ENCODE measurements at regions not wholly inside any gene's neighbourhood (a gene's known extent, or its start where the extent isn't known, plus 50 kb on each side); places are given as distances from the start of the nearest gene placed in this dataset.

GRCh38 chr14:43900173-43900655 lies 606.9 kb downstream of the FSCB start (continued):
- TF ChIP-seq STAG1 (CRISPR knock-in tag; IDR thresholded peaks at IDR 0.05) (no peak; the same call in 1 of the 2 replicates), TOE1 (CRISPR knock-in tag; IDR thresholded peaks at IDR 0.05) (no peak), LCORL (IDR thresholded peaks at IDR 0.05) (0 out of 2 replicates have a peak, but pooled peaks have one; percentile 14), LCORL (CRISPR knock-in tag; IDR thresholded peaks at IDR 0.05) (no peak), RCOR2 (CRISPR knock-in tag; IDR thresholded peaks at IDR 0.05) (0 out of 2 replicates have a peak, but pooled peaks have one; percentile 35), ETV5 (CRISPR knock-in tag; IDR thresholded peaks at IDR 0.05; ENCODE audit: borderline replicate concordance) (peak; percentile 57; the same call in 1 of the 2 replicates), FOXJ3 (CRISPR knock-in tag; IDR thresholded peaks at IDR 0.05; ENCODE audit: borderline replicate concordance) (peak; percentile 77; the same call in 1 of the 2 replicates), NCOA2 (CRISPR knock-in tag; IDR thresholded peaks at IDR 0.05) (peak; percentile 69), SALL1 (CRISPR knock-in tag; IDR thresholded peaks at IDR 0.05) (peak; percentile 45; the same call in 1 of the 2 replicates), NFE2 (CRISPR knock-in tag; IDR thresholded peaks at IDR 0.05) (0 out of 2 replicates have a peak, but pooled peaks have one; percentile 39), FOXA3 (CRISPR knock-in tag; IDR thresholded peaks at IDR 0.05) (peak; percentile 56; the same call in 1 of the 2 replicates), ZBTB20 (CRISPR knock-in tag; IDR thresholded peaks at IDR 0.05; ENCODE audit: borderline replicate concordance, low read depth) (peak; percentile 21; the same call in 1 of the 2 replicates), RBFOX2 (IDR thresholded peaks at IDR 0.05; ENCODE audit: low read depth, low read length) (peak; percentile 49), ZNF891 (CRISPR knock-in tag; IDR thresholded peaks at IDR 0.05) (no peak), ZNF136 (CRISPR knock-in tag; IDR thresholded peaks at IDR 0.05; ENCODE audit: low read depth) (no peak), ZNF775 (CRISPR knock-in tag; IDR thresholded peaks at IDR 0.05; ENCODE audit: borderline replicate concordance) (no peak), ZNF563 (CRISPR knock-in tag; IDR thresholded peaks at IDR 0.05) (no peak), ZNF274 (CRISPR knock-in tag; IDR thresholded peaks at IDR 0.05) (no peak), NBN (conservative IDR thresholded peaks at IDR 0.05) (no peak), GABPA (IDR thresholded peaks at IDR 0.05; ENCODE audit: low read depth, low read length) (no peak), GABPA (CRISPR knock-in tag; IDR thresholded peaks at IDR 0.05; ENCODE audit: low read depth) (peak; percentile 75), ZFP36L2 (CRISPR knock-in tag; IDR thresholded peaks at IDR 0.05) (no peak), PHF20 (CRISPR knock-in tag; IDR thresholded peaks at IDR 0.05) (no peak)
- TF ChIP-seq, protein P1, sequence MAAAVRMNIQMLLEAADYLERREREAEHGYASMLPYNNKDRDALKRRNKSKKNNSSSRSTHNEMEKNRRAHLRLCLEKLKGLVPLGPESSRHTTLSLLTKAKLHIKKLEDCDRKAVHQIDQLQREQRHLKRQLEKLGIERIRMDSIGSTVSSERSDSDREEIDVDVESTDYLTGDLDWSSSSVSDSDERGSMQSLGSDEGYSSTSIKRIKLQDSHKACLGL (CRISPR knock-in tag; IDR thresholded peaks at IDR 0.05) = no peak
- TF ChIP-seq, protein P2, sequence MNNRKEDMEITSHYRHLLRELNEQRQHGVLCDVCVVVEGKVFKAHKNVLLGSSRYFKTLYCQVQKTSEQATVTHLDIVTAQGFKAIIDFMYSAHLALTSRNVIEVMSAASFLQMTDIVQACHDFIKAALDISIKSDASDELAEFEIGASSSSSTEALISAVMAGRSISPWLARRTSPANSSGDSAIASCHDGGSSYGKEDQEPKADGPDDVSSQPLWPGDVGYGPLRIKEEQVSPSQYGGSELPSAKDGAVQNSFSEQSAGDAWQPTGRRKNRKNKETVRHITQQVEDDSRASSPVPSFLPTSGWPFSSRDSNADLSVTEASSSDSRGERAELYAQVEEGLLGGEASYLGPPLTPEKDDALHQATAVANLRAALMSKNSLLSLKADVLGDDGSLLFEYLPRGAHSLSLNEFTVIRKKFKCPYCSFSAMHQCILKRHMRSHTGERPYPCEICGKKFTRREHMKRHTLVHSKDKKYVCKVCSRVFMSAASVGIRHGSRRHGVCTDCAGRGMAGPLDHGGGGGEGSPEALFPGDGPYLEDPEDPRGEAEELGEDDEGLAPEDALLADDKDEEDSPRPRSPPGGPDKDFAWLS (CRISPR knock-in tag; IDR thresholded peaks at IDR 0.05; ENCODE audit: borderline replicate concordance) = no peak
- TF ChIP-seq, protein P3, sequence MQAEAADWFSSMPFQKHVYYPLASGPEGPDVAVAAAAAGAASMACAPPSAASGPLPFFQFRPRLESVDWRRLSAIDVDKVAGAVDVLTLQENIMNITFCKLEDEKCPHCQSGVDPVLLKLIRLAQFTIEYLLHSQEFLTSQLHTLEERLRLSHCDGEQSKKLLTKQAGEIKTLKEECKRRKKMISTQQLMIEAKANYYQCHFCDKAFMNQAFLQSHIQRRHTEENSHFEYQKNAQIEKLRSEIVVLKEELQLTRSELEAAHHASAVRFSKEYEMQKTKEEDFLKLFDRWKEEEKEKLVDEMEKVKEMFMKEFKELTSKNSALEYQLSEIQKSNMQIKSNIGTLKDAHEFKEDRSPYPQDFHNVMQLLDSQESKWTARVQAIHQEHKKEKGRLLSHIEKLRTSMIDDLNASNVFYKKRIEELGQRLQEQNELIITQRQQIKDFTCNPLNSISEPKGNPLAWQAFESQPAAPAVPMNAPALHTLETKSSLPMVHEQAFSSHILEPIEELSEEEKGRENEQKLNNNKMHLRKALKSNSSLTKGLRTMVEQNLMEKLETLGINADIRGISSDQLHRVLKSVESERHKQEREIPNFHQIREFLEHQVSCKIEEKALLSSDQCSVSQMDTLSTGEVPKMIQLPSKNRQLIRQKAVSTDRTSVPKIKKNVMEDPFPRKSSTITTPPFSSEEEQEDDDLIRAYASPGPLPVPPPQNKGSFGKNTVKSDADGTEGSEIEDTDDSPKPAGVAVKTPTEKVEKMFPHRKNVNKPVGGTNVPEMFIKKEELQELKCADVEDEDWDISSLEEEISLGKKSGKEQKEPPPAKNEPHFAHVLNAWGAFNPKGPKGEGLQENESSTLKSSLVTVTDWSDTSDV (CRISPR knock-in tag; IDR thresholded peaks at IDR 0.05) = no peak
- TF ChIP-seq, protein P4, sequence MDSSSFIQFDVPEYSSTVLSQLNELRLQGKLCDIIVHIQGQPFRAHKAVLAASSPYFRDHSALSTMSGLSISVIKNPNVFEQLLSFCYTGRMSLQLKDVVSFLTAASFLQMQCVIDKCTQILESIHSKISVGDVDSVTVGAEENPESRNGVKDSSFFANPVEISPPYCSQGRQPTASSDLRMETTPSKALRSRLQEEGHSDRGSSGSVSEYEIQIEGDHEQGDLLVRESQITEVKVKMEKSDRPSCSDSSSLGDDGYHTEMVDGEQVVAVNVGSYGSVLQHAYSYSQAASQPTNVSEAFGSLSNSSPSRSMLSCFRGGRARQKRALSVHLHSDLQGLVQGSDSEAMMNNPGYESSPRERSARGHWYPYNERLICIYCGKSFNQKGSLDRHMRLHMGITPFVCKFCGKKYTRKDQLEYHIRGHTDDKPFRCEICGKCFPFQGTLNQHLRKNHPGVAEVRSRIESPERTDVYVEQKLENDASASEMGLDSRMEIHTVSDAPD (CRISPR knock-in tag; IDR thresholded peaks at IDR 0.05) = peak; percentile 49; the same call in 1 of the 2 replicates
